Vagina (tissue), 2 donors: ENCODE measurements at regions not wholly inside any gene's neighbourhood (a gene's known extent, or its start where the extent isn't known, plus 50 kb on each side); places are given as distances from the start of the nearest gene placed in this dataset.
"Not testable (repeated sequence)": the region's sequence is repeated elsewhere in the genome, so short reads cannot be mapped to it uniquely, and the experiment has no call there.

Experiments used
- DNase-seq, 2 donors: peaks; one replicate each; pipeline ENCODE4 v3.0.0-alpha.2; 2017; ENCODE audit errors: extremely low spot score in 2 of 2
- H3K27ac ChIP-seq: fragments of 200-600 bp; sonication (generic); one replicate; pipeline ENCODE4 v1.5.1; 2019
- H3K27me3 ChIP-seq: fragments of 200-600 bp; sonication (generic); one replicate; pipeline ENCODE4 v1.5.1; 2019
- H3K36me3 ChIP-seq, 2 donors: fragments of 200-600 bp; sonication (generic); one replicate each; pipeline ENCODE4 v1.5.1; 2017 to 2019
- H3K4me1 ChIP-seq: fragments of 200-600 bp; sonication (generic); one replicate; pipeline ENCODE4 v1.5.1; 2019
- H3K4me3 ChIP-seq, 2 donors: fragments of 200-600 bp; sonication (generic); 1 replicate in 1 of 2; 2 replicates in 1 of 2; pipeline ENCODE4 v1.5.1; 2016 to 2019
- H3K9me3 ChIP-seq: fragments of 200-600 bp; sonication (generic); one replicate; pipeline ENCODE4 v1.5.1; 2019
- POLR2A ChIP-seq, 2 donors: fragments of 450-650 bp; IDR thresholded peaks; one replicate each; pipeline ENCODE4 v1.6.1; 2017; ENCODE audit warnings: antibody characterized with exemption in 2 of 2, mild to moderate bottlenecking in 2 of 2, moderate library complexity in 2 of 2
- POLR2AphosphoS5 ChIP-seq, 2 donors: sonication (generic); formaldehyde crosslinking; IDR thresholded peaks; one replicate each; pipeline ENCODE4 v1.9.0; 2017; ENCODE audit warnings: antibody characterized with exemption in 2 of 2, mild to moderate bottlenecking in 2 of 2, low read depth in 1 of 2; ENCODE audit not compliant: insufficient read depth in 1 of 2
- intact Hi-C: fragments of 100-400 bp; cut with DNase I; formaldehyde crosslinking; loops from one replicate; pipeline ENCODE4 v1.15.1; 2023
- TF ChIP-seq, protein P1 (sequence below), 3 experiments: fragments of 450-650 bp in 2 of 3; fragments of 200-600 bp in 1 of 3; sonication (generic) in 1 of 3; IDR thresholded peaks; one replicate each; pipeline ENCODE4 v1.5.1; 2017 to 2019; ENCODE audit warnings: antibody characterized with exemption in 3 of 3, mild to moderate bottlenecking in 2 of 3, moderate library complexity in 2 of 3

GRCh38 chr4:12615822-12616221 is 868.3 kb downstream of the RAB28 start:
- Histone ChIP-seq H3K9me3 (no peaks in the 10 kb centered on the region), H3K4me1 (no peaks in the 10 kb centered on the region), H3K4me3 (no peak overlapping the region), H3K36me3 (no peaks in the 10 kb centered on the region), H3K27ac (no peak overlapping the region), H3K27me3 (no peaks in the 10 kb centered on the region)
- intact Hi-C loops, result no loop called here
- TF ChIP-seq, protein P1, sequence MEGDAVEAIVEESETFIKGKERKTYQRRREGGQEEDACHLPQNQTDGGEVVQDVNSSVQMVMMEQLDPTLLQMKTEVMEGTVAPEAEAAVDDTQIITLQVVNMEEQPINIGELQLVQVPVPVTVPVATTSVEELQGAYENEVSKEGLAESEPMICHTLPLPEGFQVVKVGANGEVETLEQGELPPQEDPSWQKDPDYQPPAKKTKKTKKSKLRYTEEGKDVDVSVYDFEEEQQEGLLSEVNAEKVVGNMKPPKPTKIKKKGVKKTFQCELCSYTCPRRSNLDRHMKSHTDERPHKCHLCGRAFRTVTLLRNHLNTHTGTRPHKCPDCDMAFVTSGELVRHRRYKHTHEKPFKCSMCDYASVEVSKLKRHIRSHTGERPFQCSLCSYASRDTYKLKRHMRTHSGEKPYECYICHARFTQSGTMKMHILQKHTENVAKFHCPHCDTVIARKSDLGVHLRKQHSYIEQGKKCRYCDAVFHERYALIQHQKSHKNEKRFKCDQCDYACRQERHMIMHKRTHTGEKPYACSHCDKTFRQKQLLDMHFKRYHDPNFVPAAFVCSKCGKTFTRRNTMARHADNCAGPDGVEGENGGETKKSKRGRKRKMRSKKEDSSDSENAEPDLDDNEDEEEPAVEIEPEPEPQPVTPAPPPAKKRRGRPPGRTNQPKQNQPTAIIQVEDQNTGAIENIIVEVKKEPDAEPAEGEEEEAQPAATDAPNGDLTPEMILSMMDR (IDR thresholded peaks at IDR 0.05), result no peak
- TF ChIP-seq POLR2A (IDR thresholded peaks at IDR 0.05), result no peak
- no peak for TF ChIP-seq POLR2AphosphoS5 (IDR thresholded peaks at IDR 0.05; ENCODE audit: insufficient read depth in 1 of 2, low read depth in 1 of 2)
- no peak for DNase-seq

- H3K4me1 ChIP-seq, result no peaks in the 10 kb centered on the region
- intact Hi-C loops, result no loop called here
- no peak for DNase-seq
- H3K27ac ChIP-seq, result no peak overlapping the region
- TF ChIP-seq POLR2A (IDR thresholded peaks at IDR 0.05), result no peak
- TF ChIP-seq, protein P1 (IDR thresholded peaks at IDR 0.05), result no peak
- TF ChIP-seq POLR2AphosphoS5 (IDR thresholded peaks at IDR 0.05; ENCODE audit: insufficient read depth in 1 of 2, low read depth in 1 of 2), result no peak
- H3K27me3 ChIP-seq, result no peaks in the 10 kb centered on the region
- no peak overlapping the region for H3K4me3 ChIP-seq
- no peaks in the 10 kb centered on the region for H3K36me3 ChIP-seq
- no peaks in the 10 kb centered on the region for H3K9me3 ChIP-seq
Observed at GRCh38 chr4:12612876-12613275, 871.3 kb downstream of the RAB28 start.

DNA sequence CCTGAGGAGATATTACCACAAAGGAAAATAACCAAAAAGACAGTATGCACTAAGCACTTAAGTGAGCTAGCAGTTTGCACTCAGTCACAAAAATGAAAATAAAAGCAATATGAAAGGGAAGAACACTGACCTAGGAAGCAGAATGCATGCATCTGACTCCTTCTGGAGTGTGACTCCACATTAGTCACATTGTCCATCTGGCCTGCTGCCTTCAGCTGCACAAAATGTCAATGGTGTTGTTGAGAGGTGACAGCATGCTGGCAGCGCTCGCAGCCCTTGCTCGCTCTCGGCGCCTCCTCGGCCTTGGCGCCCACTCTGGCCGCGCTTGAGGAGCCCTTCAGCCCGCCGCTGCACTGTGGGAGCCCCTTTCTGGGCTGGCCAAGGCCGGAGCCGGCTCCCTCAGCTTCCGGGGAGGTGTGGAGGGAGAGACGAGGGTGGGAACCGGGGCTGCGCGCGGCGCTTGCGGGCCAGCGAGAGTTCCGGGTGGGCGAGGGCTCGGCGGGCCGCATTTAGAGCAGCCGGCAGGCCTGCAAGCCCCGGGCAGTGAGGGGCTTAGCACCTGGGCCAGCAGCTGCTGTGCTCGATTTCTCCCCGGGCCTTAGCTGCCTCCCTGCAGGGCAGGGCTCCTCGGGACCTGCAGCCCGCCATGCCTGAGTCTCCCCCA is 874.8 kb downstream of the RAB28 start:
- H3K27ac ChIP-seq, H3K4me3 ChIP-seq, DNase-seq, H3K9me3 ChIP-seq, intact Hi-C loops, H3K36me3 ChIP-seq, H3K4me1 ChIP-seq, H3K27me3 ChIP-seq: not testable (repeated sequence)

DNA sequence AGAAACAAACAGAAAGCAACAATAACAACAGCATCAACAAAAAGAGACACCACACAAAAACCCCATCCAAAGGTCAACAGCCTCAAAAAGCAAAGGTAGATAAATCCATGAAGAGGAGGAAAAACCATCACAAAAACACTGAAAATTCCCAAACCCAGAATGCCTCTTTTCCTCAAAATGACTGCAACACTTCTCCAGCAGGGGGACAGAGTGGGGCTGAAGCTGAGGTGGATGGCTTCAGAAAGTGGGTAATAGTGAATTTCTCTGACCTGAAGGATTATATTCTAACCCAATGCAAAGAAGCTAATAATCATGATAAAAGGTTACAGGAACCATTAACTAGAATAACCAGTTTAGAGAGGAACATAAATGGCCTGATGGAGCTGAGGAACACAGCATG is 888.2 kb downstream of the RAB28 start:
- Histone ChIP-seq H3K9me3 (no peaks in the 10 kb centered on the region), H3K27ac (no peak overlapping the region), H3K36me3 (no peaks in the 10 kb centered on the region), H3K4me3 (no peak overlapping the region), H3K4me1 (no peaks in the 10 kb centered on the region), H3K27me3 (no peaks in the 10 kb centered on the region)
- intact Hi-C loops, result no loop called here
- DNase-seq, result no peak
- TF ChIP-seq, protein P1 (IDR thresholded peaks at IDR 0.05), result no peak
- TF ChIP-seq POLR2A (IDR thresholded peaks at IDR 0.05), result no peak
- TF ChIP-seq POLR2AphosphoS5 (IDR thresholded peaks at IDR 0.05; ENCODE audit: insufficient read depth in 1 of 2, low read depth in 1 of 2), result no peak

DNA sequence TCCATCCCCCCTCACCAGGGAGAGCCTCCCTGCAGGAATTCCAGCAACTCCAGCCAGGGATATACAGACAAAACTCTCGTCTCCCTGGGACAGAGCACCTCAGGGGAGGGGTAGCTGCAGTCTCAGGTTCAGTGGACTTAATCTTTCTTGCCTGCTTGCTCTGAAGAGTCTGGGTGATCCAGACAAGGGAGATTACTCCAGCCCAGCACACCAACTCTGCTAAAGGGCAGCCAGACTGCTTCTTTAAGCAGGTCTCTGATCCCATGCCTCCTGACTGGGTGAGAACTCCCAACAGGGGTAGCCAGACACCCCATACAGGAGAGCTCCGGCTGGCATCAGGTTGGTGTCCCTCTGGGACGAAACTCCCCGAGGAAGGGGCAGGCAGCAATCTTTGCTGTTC is 888.7 kb downstream of the RAB28 start:
- no peak overlapping the region for H3K27ac ChIP-seq
- H3K4me1 ChIP-seq, result no peaks in the 10 kb centered on the region
- DNase-seq, result no peak
- TF ChIP-seq, protein P1 (IDR thresholded peaks at IDR 0.05), result no peak
- no peak for TF ChIP-seq POLR2A (IDR thresholded peaks at IDR 0.05)
- no peak for TF ChIP-seq POLR2AphosphoS5 (IDR thresholded peaks at IDR 0.05; ENCODE audit: insufficient read depth in 1 of 2, low read depth in 1 of 2)
- H3K36me3 ChIP-seq, result no peaks in the 10 kb centered on the region
- H3K4me3 ChIP-seq, result no peak overlapping the region
- H3K27me3 ChIP-seq, result no peaks in the 10 kb centered on the region
- H3K9me3 ChIP-seq, result no peaks in the 10 kb centered on the region
- intact Hi-C loops, result no loop called here
